ENCODE measurements at regions not wholly inside any gene's neighbourhood (a gene's known extent, or its start where the extent isn't known, plus 50 kb on each side); places are given as distances from the start of the nearest gene placed in this dataset.

- no peak for DNase-seq (ENCODE audit: low read depth, low spot score)
- no peak for TF ChIP-seq CTCF (IDR thresholded peaks at IDR 0.05; ENCODE audit: insufficient read depth, low read length, missing control alignments)
- ChIA-PET CTCF (no interaction called here), POLR2A (no interaction called here)
- H3K4me3 ChIP-seq (ENCODE audit: low read depth, low read length): no peak overlapping the region
These were observed 141.7 kb upstream of the GPC1 start for GRCh38 chr2:240293557-240294461.

- H3K4me3 ChIP-seq (ENCODE audit: low read depth, low read length): no peak overlapping the region
- ChIA-PET POLR2A (no interaction called here), CTCF (no interaction called here)
- no peak for DNase-seq (ENCODE audit: low read depth, low spot score)
- TF ChIP-seq CTCF (IDR thresholded peaks at IDR 0.05; ENCODE audit: insufficient read depth, low read length, missing control alignments): no peak
These were observed 140.9 kb upstream of the GPC1 start for GRCh38 chr2:240294514-240294913.

DNA sequence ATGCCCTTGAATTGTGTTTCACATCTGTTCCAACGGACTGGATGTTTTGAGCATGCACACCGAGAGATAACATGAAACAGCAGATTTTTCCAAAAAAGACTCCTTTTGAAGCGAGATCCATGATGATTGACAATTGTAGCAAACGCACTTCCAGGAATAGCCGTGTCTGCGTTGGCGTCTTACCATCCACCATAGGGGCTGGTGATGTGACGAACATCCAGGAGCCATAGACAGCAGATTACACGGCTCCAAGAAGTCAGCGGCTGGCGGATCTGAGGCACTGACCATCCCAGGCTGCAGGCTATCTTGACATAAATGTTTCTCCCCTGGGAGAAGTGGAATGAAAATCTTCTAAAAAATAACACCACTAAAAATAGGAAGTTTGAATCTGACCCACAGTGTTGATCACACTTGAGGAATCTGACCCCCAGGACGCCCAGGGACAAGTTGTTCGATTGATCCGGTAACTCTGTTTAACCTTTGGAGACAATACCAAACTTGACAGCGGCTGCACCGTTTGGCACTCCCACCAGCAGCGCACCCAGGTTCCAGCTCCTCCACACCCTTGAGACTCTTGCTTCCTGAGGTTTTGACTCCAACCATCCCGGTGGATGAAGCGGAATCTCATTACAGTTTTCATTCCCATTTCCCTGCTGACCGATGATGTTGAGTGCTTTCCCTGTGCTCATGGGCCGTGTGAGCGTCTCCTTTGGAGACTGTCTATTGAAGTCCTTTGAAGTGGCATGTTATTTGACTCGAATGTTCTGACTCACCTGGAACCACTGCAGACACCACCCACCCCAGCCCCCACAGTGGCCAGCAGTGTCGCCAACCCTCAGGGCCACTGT lies 140.0 kb upstream of the GPC1 start:
- H3K4me3 ChIP-seq (ENCODE audit: low read depth, low read length): no peak overlapping the region
- TF ChIP-seq CTCF (IDR thresholded peaks at IDR 0.05; ENCODE audit: insufficient read depth, low read length, missing control alignments): no peak
- POLR2A ChIA-PET: no interaction called here
- CTCF ChIA-PET: no interaction called here
- no peak for DNase-seq (ENCODE audit: low read depth, low spot score)

DNA sequence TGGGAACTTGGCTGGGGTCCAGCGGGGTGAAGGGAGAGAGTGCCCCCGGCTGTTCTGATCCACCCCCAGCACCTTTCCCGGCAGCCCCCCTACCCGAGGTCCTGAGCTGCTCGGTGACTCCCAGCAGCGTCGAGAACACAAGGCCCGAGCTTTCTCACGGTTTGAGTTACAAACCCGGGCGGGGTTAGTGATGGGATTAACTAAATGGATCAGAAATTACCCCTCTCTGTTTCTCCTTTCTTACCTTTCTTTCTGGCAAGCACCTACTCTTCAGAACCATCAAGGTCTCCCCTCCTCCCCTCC lies 139.4 kb upstream of the GPC1 start:
- DNase-seq (ENCODE audit: low read depth, low spot score): no peak
- H3K4me3 ChIP-seq (ENCODE audit: low read depth, low read length): no peak overlapping the region
- ChIA-PET POLR2A (no interaction called here), CTCF (no interaction called here)
- no peak for TF ChIP-seq CTCF (IDR thresholded peaks at IDR 0.05; ENCODE audit: insufficient read depth, low read length, missing control alignments)

DNA sequence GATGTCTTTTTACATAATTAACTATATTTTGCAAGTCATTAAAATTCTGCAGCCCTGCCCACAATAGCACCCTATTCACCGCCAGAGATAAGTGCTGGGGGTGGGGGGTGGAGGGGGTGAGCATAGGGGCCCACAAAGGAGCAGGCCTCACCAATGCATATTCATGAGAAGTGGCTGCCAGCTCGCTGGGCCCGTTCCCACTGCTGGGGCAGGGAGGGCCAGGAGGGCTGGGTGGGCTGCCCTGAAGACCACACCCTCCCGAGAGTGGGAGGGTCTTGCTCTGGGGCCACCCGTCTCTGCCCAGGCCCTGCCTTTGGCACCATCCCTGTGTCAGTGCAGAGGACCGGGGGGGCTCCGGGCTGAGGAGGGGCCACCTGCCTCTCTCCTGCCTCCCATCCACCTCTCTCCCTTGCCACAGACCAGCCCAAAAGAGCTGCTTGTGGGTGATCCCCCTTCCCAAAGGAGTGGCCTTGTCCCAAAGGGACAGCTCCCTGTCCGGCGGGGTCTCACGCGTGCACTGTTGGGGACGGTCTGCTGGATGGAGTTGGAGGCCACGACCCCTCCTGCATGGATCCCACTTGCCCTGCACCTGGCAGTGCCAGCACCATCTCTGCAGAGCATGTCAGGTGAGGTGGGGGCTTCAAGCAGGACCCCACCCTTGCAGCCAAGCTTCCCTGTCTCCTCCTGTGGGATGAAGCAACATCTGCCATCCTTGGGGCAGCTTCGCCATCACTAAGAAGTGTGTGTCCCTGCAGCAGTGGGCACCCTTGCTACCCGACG lies 138.8 kb upstream of the GPC1 start:
- CTCF ChIA-PET: interaction anchor here (0.9 kb wide), 1 partner anchor 142 kb away, joined by 4 read pairs; no protein-coding TSS in a partner anchor

More for the DNA sequence above, 138.8 kb upstream of the GPC1 start:
- no peak for TF ChIP-seq CTCF (IDR thresholded peaks at IDR 0.05; ENCODE audit: insufficient read depth, low read length, missing control alignments)
- H3K4me3 ChIP-seq (ENCODE audit: low read depth, low read length): no peak overlapping the region
- POLR2A ChIA-PET: no interaction called here
- DNase-seq (ENCODE audit: low read depth, low spot score): no peak

Data from AG04449 (cell line).